Transverse colon (tissue), 3 donors: ENCODE measurements at regions not wholly inside any gene's neighbourhood (a gene's known extent, or its start where the extent isn't known, plus 50 kb on each side); places are given as distances from the start of the nearest gene placed in this dataset.

Experiments used
- POLR2A ChIP-seq: fragments of 450-650 bp; IDR thresholded peaks from one replicate; pipeline ENCODE4 v1.6.1; 2016; ENCODE audit warnings: antibody characterized with exemption, mild to moderate bottlenecking, moderate library complexity
- POLR2AphosphoS5 ChIP-seq, 3 donors: sonication (generic); formaldehyde crosslinking; IDR thresholded peaks; one replicate each; pipeline ENCODE4 v1.6.1; 2016; ENCODE audit warnings: antibody characterized with exemption in 3 of 3

DNA sequence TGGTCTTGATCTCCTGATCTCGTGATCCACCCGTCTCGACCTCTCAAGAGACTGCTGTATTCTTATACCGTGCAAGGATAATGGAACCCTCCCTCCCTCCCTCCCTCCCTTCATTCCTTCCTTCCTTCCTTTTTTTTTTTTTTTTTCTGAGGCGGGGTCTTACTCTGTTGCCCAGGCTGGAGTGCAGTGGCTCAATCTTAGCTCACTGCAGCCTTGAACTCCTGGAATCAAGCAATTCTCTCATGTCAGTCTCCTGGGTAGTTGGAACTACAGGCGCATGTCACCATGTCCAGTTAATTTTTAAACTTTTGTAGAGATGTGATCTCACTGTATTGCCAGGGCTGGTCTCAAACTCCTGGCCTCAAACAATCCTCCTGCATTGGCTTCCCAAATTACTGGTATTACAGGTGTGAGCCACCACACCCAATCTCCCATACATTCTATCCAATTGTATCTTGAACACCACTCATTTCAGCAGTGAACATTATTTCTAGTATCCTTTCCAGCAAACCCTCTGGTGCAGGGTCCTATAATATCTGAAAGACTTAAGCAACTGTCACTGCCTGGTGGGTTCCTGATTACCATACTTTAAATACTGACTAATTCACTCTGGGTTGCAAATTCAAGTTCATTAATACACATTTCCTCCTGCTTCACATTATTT is 210.0 kb upstream of the ZNF217 start:
- TF ChIP-seq POLR2A = no peak
- TF ChIP-seq POLR2AphosphoS5 (IDR thresholded peaks at IDR 0.05) = no peak
